SKM-1 (cell line): ENCODE measurements at regions not wholly inside any gene's neighbourhood (a gene's known extent, or its start where the extent isn't known, plus 50 kb on each side); places are given as distances from the start of the nearest gene placed in this dataset.
"Not testable (repeated sequence)": the region's sequence is repeated elsewhere in the genome, so short reads cannot be mapped to it uniquely, and the experiment has no call there.

Experiments used
- DNase-seq: peaks from one replicate; lab custom pipeline; 2025; ENCODE audit not compliant: unreplicated experiment; lab: John Stamatoyannopoulos, UW

GRCh38 chr18:42533009-42533575 is 578.1 kb downstream of the PIK3C3 start:
- DNase-seq: no peak

- DNase-seq: no peak
Observed at GRCh38 chr18:42533616-42534015, 578.6 kb downstream of the PIK3C3 start.

GRCh38 chr18:42534313-42534712 is 579.3 kb downstream of the PIK3C3 start:
- no peak for DNase-seq

- DNase-seq: no peak
Observed at GRCh38 chr18:42536442-42536841, 579.0 kb downstream of the RIT2 start.

GRCh38 chr18:42537291-42537690 is 578.2 kb downstream of the RIT2 start:
- DNase-seq: no peak

GRCh38 chr18:42544901-42545300 is 570.6 kb downstream of the RIT2 start:
- DNase-seq: no peak

GRCh38 chr18:42545825-42546224 is 569.7 kb downstream of the RIT2 start:
- no peak for DNase-seq

- DNase-seq: no peak
Observed at GRCh38 chr18:42548493-42548892, 567.0 kb downstream of the RIT2 start.

- no peak for DNase-seq
Observed at GRCh38 chr18:42549596-42549995, 565.9 kb downstream of the RIT2 start.

GRCh38 chr18:42552559-42552958 is 562.9 kb downstream of the RIT2 start:
- DNase-seq: not testable (repeated sequence)

GRCh38 chr18:42559069-42559690 is 556.3 kb downstream of the RIT2 start:
- no peak for DNase-seq

- no peak for DNase-seq
Observed at GRCh38 chr18:42561521-42561920, 554.0 kb downstream of the RIT2 start.

GRCh38 chr18:42563995-42564394 is 551.5 kb downstream of the RIT2 start:
- DNase-seq: no peak

- DNase-seq: no peak
Observed at GRCh38 chr18:42564761-42565160, 550.7 kb downstream of the RIT2 start.

- DNase-seq: no peak
Observed at GRCh38 chr18:42568773-42569172, 546.7 kb downstream of the RIT2 start.

GRCh38 chr18:42574871-42575270 is 540.6 kb downstream of the RIT2 start:
- no peak for DNase-seq

- no peak for DNase-seq
Observed at GRCh38 chr18:42576124-42576523, 539.4 kb downstream of the RIT2 start.

- no peak for DNase-seq
Observed at GRCh38 chr18:42578792-42579191, 536.7 kb downstream of the RIT2 start.

- DNase-seq: no peak
Observed at GRCh38 chr18:42582266-42582665, 533.2 kb downstream of the RIT2 start.

GRCh38 chr18:42583283-42583731 is 532.2 kb downstream of the RIT2 start:
- DNase-seq: peak; percentile 42

- no peak for DNase-seq
Observed at GRCh38 chr18:42586601-42587000, 528.9 kb downstream of the RIT2 start.

GRCh38 chr18:42588786-42589185 is 526.7 kb downstream of the RIT2 start:
- DNase-seq: no peak

- no peak for DNase-seq
Observed at GRCh38 chr18:42604820-42605219, 510.7 kb downstream of the RIT2 start.
